ENCODE measurements at regions not wholly inside any gene's neighbourhood (a gene's known extent, or its start where the extent isn't known, plus 50 kb on each side); places are given as distances from the start of the nearest gene placed in this dataset.

GRCh38 chr13:32857077-32857476 lies 159.1 kb upstream of the KL start:
- no peaks in the 10 kb centered on the region for H3K4me1 ChIP-seq (ENCODE audit: insufficient read depth, low read length)
- H3K4ac ChIP-seq (ENCODE audit: low read depth, low read length), result no peak overlapping the region
- no peak overlapping the region for H2BK120ac ChIP-seq (ENCODE audit: low read depth, low read length, poor library complexity, severe bottlenecking)
- no peaks in the 10 kb centered on the region for H4K20me1 ChIP-seq (ENCODE audit: control insufficient read depth, insufficient read depth, insufficient read length)
- no peak overlapping the region for H2AFZ ChIP-seq (ENCODE audit: low read length)
- no peak overlapping the region for H3K18ac ChIP-seq (ENCODE audit: insufficient read length, low read depth, low read length)
- no CpG with 5 or more reads among the region's 2 CpGs for WGBS (ENCODE audit: extremely low coverage, insufficient read length, low lambda C conversion rate)
- H2BK20ac ChIP-seq (ENCODE audit: low read depth, low read length, poor library complexity, severe bottlenecking), result no peak overlapping the region
- H3K27ac ChIP-seq (ENCODE audit: insufficient read length, low read depth, low read length), result no peak overlapping the region
- no peak overlapping the region for H3K23ac ChIP-seq (ENCODE audit: insufficient read length, low read depth, low read length)
- H4K5ac ChIP-seq (ENCODE audit: insufficient read length, low read depth, low read length), result no peak overlapping the region
- no peak overlapping the region for H3K9ac ChIP-seq (ENCODE audit: extremely low read depth, insufficient read length, low read length)
- H3T11ph ChIP-seq (ENCODE audit: low read length), result no peak overlapping the region
- Mint-ChIP-seq H3K36me3 (ENCODE audit: insufficient read depth in 1 of 3, low read depth in 3 of 3) (no peaks in the 10 kb centered on the region; a peak in 1 of 7 replicates), H3K4me1 (peaks cover 7 to 11% of the 10 kb centered on the region in 2 experiments; a peak in 3 of 4 replicates), H3K4me3 (no peak overlapping the region), H3K9me3 (no peaks in the 10 kb centered on the region), H3K27ac (no peak overlapping the region), H3K27me3 (ENCODE audit: low read depth) (no peaks in the 10 kb centered on the region)
- no peak overlapping the region for H4K91ac ChIP-seq (ENCODE audit: insufficient read length, low read depth, low read length)
- no peak overlapping the region for H3K4me2 ChIP-seq (ENCODE audit: insufficient read depth, insufficient read length, low read length)
- no peaks in the 10 kb centered on the region; the same call in 1 of the 2 replicates for H3K27me3 ChIP-seq (ENCODE audit: insufficient read depth, low read length)
- H2AK5ac ChIP-seq (ENCODE audit: insufficient read length, low read length), result no peak overlapping the region
- no peaks in the 10 kb centered on the region for H3K23me2 ChIP-seq (ENCODE audit: insufficient read length, low read depth, low read length, poor library complexity, severe bottlenecking)
- no peak overlapping the region; the same call in 1 of the 2 replicates for H3K14ac ChIP-seq (ENCODE audit: insufficient read depth, low read length)
- no peak for TF ChIP-seq CTCF (conservative IDR thresholded peaks at IDR 0.05)
- no peaks in the 10 kb centered on the region for H3K79me1 ChIP-seq (ENCODE audit: insufficient read depth, low read depth, low read length, poor library complexity, severe bottlenecking)
- H2BK12ac ChIP-seq (ENCODE audit: insufficient read length, low read depth, low read length), result no peak overlapping the region
- no peaks in the 10 kb centered on the region for H3K79me2 ChIP-seq (ENCODE audit: insufficient read depth, low read length)
- peaks cover 5% of the 10 kb centered on the region for H3K9me3 ChIP-seq (ENCODE audit: control insufficient read depth, low read depth, low read length)
- DNase-seq, result no peak
- H2BK15ac ChIP-seq (ENCODE audit: low read depth, low read length), result no peak overlapping the region
- H3K56ac ChIP-seq (ENCODE audit: insufficient read length, low read depth, low read length), result no peak overlapping the region
- H4K8ac ChIP-seq (replicated peaks; ENCODE audit: insufficient read length, low read depth, low read length), result no peak overlapping the region
- no peak overlapping the region for H2BK5ac ChIP-seq (ENCODE audit: insufficient read length, low read length)

Data from H9 (cell line).